HEK293T (cell line): ENCODE measurements at regions not wholly inside any gene's neighbourhood (a gene's known extent, or its start where the extent isn't known, plus 50 kb on each side); places are given as distances from the start of the nearest gene placed in this dataset.

Experiments
- ARNT ChIP-seq: fragments of 450-650 bp; IDR thresholded peaks from 2 replicates; pipeline ENCODE4 v1.6.1; 2017; ENCODE audit warnings: mild to moderate bottlenecking
- BHLHE40 ChIP-seq: fragments of 450-650 bp; IDR thresholded peaks from 2 replicates; pipeline ENCODE4 v1.6.1; 2016; ENCODE audit warnings: mild to moderate bottlenecking, moderate library complexity, borderline replicate concordance
- ELF4 ChIP-seq: fragments of 450-650 bp; IDR thresholded peaks from 2 replicates; pipeline ENCODE4 v1.6.1; 2017; ENCODE audit warnings: antibody characterized with exemption
- FOXM1 ChIP-seq: fragments of 450-650 bp; IDR thresholded peaks from 2 replicates; pipeline ENCODE4 v1.6.1; 2017; ENCODE audit warnings: mild to moderate bottlenecking, borderline replicate concordance
- LEF1 ChIP-seq: fragments of 450-650 bp; IDR thresholded peaks from 2 replicates; pipeline ENCODE4 v1.6.1; 2017; ENCODE audit warnings: mild to moderate bottlenecking, borderline replicate concordance

- TF ChIP-seq LEF1 (no peak), BHLHE40 (no peak), ELF4 (no peak), ARNT (no peak), FOXM1 (no peak)
These were observed 297.3 kb upstream of the LMCD1 start for GRCh38 chr3:8204331-8204730.
